SK-N-SH treated with all-trans-retinoic acid at 6 μM for 48 hours (cell line): ENCODE measurements at regions not wholly inside any gene's neighbourhood (a gene's known extent, or its start where the extent isn't known, plus 50 kb on each side); places are given as distances from the start of the nearest gene placed in this dataset.

Experiments
- ATAC-seq: fragments of 200-7000 bp; cut with Tn5 transposase; 3 replicates; pipeline ENCODE4 v1.9.1; 2020; ENCODE audit warnings: mild to moderate bottlenecking, moderate library complexity
- ARNTL ChIP-seq: fragments of 450-650 bp; formaldehyde crosslinking; IDR thresholded peaks from 2 replicates; pipeline ENCODE4 v1.5.0; 2020; ENCODE audit warnings: low read depth, mild to moderate bottlenecking, moderate library complexity, borderline replicate concordance
- BACH2 ChIP-seq: fragments of 250-450 bp; sonication (Bioruptor Pico); IDR thresholded peaks from 2 replicates; pipeline ENCODE4 v1.9.0; 2021; ENCODE audit warnings: mild to moderate bottlenecking, borderline replicate concordance
- CSDC2 ChIP-seq: fragments of 250-450 bp; sonication (Bioruptor Pico); IDR thresholded peaks from 2 replicates; pipeline ENCODE4 v1.5.0; 2020; ENCODE audit warnings: mild to moderate bottlenecking, moderate library complexity
- CSRNP3 ChIP-seq: fragments of 250-450 bp; sonication (Bioruptor Pico); IDR thresholded peaks from 2 replicates; pipeline ENCODE4 v1.5.1; 2021; ENCODE audit warnings: mild to moderate bottlenecking, moderate library complexity
- ESRRG ChIP-seq: fragments of 250-450 bp; sonication (Bioruptor Pico); IDR thresholded peaks from 2 replicates; pipeline ENCODE4 v1.6.1; 2021; ENCODE audit warnings: mild to moderate bottlenecking
- GLIS3 ChIP-seq: fragments of 250-450 bp; sonication (Bioruptor Pico); IDR thresholded peaks from 2 replicates; pipeline ENCODE4 v1.5.0; 2020; ENCODE audit warnings: mild to moderate bottlenecking, moderate library complexity
- ISL1 ChIP-seq: fragments of 250-450 bp; sonication (Bioruptor Pico); IDR thresholded peaks from 2 replicates; pipeline ENCODE4 v2.1.2; 2022; ENCODE audit warnings: mild to moderate bottlenecking, moderate library complexity
- RARB ChIP-seq: fragments of 250-450 bp; sonication (Bioruptor Pico); IDR thresholded peaks from 2 replicates; pipeline ENCODE4 v1.8.0; 2021; ENCODE audit warnings: mild to moderate bottlenecking, moderate library complexity
- TCF4 ChIP-seq: fragments of 250-450 bp; sonication (Bioruptor Pico); IDR thresholded peaks from 2 replicates; pipeline ENCODE4 v1.8.0; 2021; ENCODE audit warnings: mild to moderate bottlenecking, moderate library complexity, borderline replicate concordance
- TOX ChIP-seq: fragments of 250-450 bp; sonication (Bioruptor Pico); IDR thresholded peaks from 2 replicates; pipeline ENCODE4 v1.8.0; 2021; ENCODE audit warnings: mild to moderate bottlenecking, moderate library complexity, borderline replicate concordance
- TSHZ2 ChIP-seq: fragments of 250-450 bp; sonication (Bioruptor Pico); IDR thresholded peaks from 2 replicates; pipeline ENCODE4 v1.5.0; 2020; ENCODE audit warnings: mild to moderate bottlenecking, moderate library complexity
- ZC3H10 ChIP-seq: fragments of 250-450 bp; sonication (Bioruptor Pico); IDR thresholded peaks from 2 replicates; pipeline ENCODE4 v1.5.1; 2021; ENCODE audit warnings: mild to moderate bottlenecking, moderate library complexity
- ZFP3 ChIP-seq: fragments of 250-450 bp; sonication (Bioruptor Pico); IDR thresholded peaks from 2 replicates; pipeline ENCODE4 v1.5.0; 2020; ENCODE audit warnings: mild to moderate bottlenecking, moderate library complexity
- ZNF565 ChIP-seq: fragments of 450-650 bp; formaldehyde crosslinking; conservative IDR thresholded peaks from 2 replicates; pipeline ENCODE4 v1.5.0; 2020; ENCODE audit warnings: low read depth, mild to moderate bottlenecking, moderate library complexity
- ZNF70 ChIP-seq: fragments of 450-650 bp; formaldehyde crosslinking; IDR thresholded peaks from 2 replicates; pipeline ENCODE4 v1.5.0; 2020; ENCODE audit warnings: mild to moderate bottlenecking, moderate library complexity
- ZNF8 ChIP-seq: fragments of 450-650 bp; formaldehyde crosslinking; IDR thresholded peaks from 2 replicates; pipeline ENCODE4 v1.5.0; 2020; ENCODE audit warnings: mild to moderate bottlenecking, moderate library complexity
- TF ChIP-seq, protein P1 (sequence below): fragments of 250-450 bp; sonication (Bioruptor Pico); IDR thresholded peaks from 2 replicates; pipeline ENCODE4 v1.8.0; 2021; ENCODE audit warnings: low read depth, mild to moderate bottlenecking, moderate library complexity, borderline replicate concordance
- TF ChIP-seq, protein P2 (sequence below): fragments of 250-450 bp; sonication (Bioruptor Pico); IDR thresholded peaks from 2 replicates; pipeline ENCODE4 v1.5.1; 2020; ENCODE audit warnings: low read depth, mild to moderate bottlenecking, moderate library complexity
- TF ChIP-seq, protein P3 (sequence below): fragments of 250-450 bp; sonication (Bioruptor Pico); IDR thresholded peaks from 2 replicates; pipeline ENCODE4 v1.8.0; 2020; ENCODE audit warnings: mild to moderate bottlenecking, moderate library complexity, borderline replicate concordance

- no peak for ATAC-seq
- TF ChIP-seq, protein P1, sequence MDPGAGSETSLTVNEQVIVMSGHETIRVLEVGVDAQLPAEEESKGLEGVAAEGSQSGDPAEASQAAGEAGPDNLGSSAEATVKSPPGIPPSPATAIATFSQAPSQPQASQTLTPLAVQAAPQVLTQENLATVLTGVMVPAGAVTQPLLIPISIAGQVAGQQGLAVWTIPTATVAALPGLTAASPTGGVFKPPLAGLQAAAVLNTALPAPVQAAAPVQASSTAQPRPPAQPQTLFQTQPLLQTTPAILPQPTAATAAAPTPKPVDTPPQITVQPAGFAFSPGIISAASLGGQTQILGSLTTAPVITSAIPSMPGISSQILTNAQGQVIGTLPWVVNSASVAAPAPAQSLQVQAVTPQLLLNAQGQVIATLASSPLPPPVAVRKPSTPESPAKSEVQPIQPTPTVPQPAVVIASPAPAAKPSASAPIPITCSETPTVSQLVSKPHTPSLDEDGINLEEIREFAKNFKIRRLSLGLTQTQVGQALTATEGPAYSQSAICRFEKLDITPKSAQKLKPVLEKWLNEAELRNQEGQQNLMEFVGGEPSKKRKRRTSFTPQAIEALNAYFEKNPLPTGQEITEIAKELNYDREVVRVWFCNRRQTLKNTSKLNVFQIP (CRISPR knock-in tag), result no peak
- no peak for TF ChIP-seq ARNTL (CRISPR knock-in tag)
- TF ChIP-seq ISL1 (CRISPR knock-in tag), result no peak
- no peak for TF ChIP-seq ZNF70 (CRISPR knock-in tag)
- no peak for TF ChIP-seq GLIS3 (CRISPR knock-in tag)
- TF ChIP-seq RARB (CRISPR knock-in tag), result no peak
- no peak for TF ChIP-seq CSRNP3 (CRISPR knock-in tag)
- no peak for TF ChIP-seq ZNF565
- TF ChIP-seq ZC3H10 (CRISPR knock-in tag), result no peak
- TF ChIP-seq, protein P2, sequence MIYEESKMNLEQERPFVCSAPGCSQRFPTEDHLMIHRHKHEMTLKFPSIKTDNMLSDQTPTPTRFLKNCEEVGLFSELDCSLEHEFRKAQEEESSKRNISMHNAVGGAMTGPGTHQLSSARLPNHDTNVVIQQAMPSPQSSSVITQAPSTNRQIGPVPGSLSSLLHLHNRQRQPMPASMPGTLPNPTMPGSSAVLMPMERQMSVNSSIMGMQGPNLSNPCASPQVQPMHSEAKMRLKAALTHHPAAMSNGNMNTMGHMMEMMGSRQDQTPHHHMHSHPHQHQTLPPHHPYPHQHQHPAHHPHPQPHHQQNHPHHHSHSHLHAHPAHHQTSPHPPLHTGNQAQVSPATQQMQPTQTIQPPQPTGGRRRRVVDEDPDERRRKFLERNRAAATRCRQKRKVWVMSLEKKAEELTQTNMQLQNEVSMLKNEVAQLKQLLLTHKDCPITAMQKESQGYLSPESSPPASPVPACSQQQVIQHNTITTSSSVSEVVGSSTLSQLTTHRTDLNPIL (CRISPR knock-in tag), result no peak
- no peak for TF ChIP-seq CSDC2 (CRISPR knock-in tag)
- no peak for TF ChIP-seq TSHZ2
- TF ChIP-seq ESRRG, result no peak
These were observed 266.7 kb downstream of the EMP1 start for GRCh38 chr12:13463189-13463588.

- ATAC-seq, result no peak
- TF ChIP-seq ARNTL (CRISPR knock-in tag), result no peak
- TF ChIP-seq BACH2 (CRISPR knock-in tag), result no peak
- no peak for TF ChIP-seq ZNF8 (CRISPR knock-in tag)
- no peak for TF ChIP-seq ZFP3 (CRISPR knock-in tag)
- no peak for TF ChIP-seq ESRRG
- TF ChIP-seq TOX, result no peak
- TF ChIP-seq, protein P2 (CRISPR knock-in tag), result no peak
- TF ChIP-seq CSRNP3 (CRISPR knock-in tag), result no peak
- TF ChIP-seq, protein P1 (CRISPR knock-in tag), result no peak
- TF ChIP-seq, protein P3, sequence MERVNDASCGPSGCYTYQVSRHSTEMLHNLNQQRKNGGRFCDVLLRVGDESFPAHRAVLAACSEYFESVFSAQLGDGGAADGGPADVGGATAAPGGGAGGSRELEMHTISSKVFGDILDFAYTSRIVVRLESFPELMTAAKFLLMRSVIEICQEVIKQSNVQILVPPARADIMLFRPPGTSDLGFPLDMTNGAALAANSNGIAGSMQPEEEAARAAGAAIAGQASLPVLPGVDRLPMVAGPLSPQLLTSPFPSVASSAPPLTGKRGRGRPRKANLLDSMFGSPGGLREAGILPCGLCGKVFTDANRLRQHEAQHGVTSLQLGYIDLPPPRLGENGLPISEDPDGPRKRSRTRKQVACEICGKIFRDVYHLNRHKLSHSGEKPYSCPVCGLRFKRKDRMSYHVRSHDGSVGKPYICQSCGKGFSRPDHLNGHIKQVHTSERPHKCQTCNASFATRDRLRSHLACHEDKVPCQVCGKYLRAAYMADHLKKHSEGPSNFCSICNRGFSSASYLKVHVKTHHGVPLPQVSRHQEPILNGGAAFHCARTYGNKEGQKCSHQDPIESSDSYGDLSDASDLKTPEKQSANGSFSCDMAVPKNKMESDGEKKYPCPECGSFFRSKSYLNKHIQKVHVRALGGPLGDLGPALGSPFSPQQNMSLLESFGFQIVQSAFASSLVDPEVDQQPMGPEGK (CRISPR knock-in tag), result no peak
- TF ChIP-seq ZNF70 (CRISPR knock-in tag), result no peak
- no peak for TF ChIP-seq TCF4 (CRISPR knock-in tag)
- TF ChIP-seq CSDC2 (CRISPR knock-in tag), result no peak
- no peak for TF ChIP-seq GLIS3 (CRISPR knock-in tag)
These were observed 265.9 kb downstream of the EMP1 start for GRCh38 chr12:13462450-13462849.
